Gastroesophageal sphincter (tissue), 4 donors: ENCODE measurements at regions not wholly inside any gene's neighbourhood (a gene's known extent, or its start where the extent isn't known, plus 50 kb on each side); places are given as distances from the start of the nearest gene placed in this dataset.

ENCODE experiments used
- ATAC-seq: fragments of 150-250 bp; one replicate; pipeline ENCODE4 v1.9.1; 2016; ENCODE audit warnings: mild to moderate bottlenecking, moderate library complexity
- H3K27ac ChIP-seq, 4 donors: fragments of 200-600 bp; sonication (generic) in 3 of 4; 1 replicate in 3 of 4; 2 replicates in 1 of 4; pipeline ENCODE4 v1.5.1; 2016 to 2019
- H3K27me3 ChIP-seq: fragments of 200-600 bp; sonication (generic); one replicate; pipeline ENCODE4 v1.5.1; 2019
- H3K36me3 ChIP-seq, 2 donors: fragments of 200-600 bp; sonication (generic); one replicate each; pipeline ENCODE4 v1.5.1; 2019; ENCODE audit warnings: control low read depth in 1 of 2
- H3K4me1 ChIP-seq, 3 donors: fragments of 200-600 bp; sonication (generic); 1 replicate in 2 of 3; 2 replicates in 1 of 3; pipeline ENCODE4 v1.5.1; 2016 to 2019; ENCODE audit warnings: control low read depth in 2 of 3
- H3K4me3 ChIP-seq, 2 donors: fragments of 200-600 bp; sonication (generic); one replicate each; pipeline ENCODE4 v1.5.1; 2019; ENCODE audit warnings: mild to moderate bottlenecking in 1 of 2, moderate library complexity in 1 of 2
- H3K9me3 ChIP-seq, 3 donors: fragments of 200-600 bp; sonication (generic); one replicate each; pipeline ENCODE4 v1.5.1; 2017 to 2019; ENCODE audit warnings: control low read depth in 2 of 3
- EP300 ChIP-seq: sonication (generic); formaldehyde crosslinking; IDR thresholded peaks from one replicate; pipeline ENCODE4 v1.6.1; 2017; ENCODE audit warnings: antibody characterized with exemption, mild to moderate bottlenecking
- POLR2A ChIP-seq, 2 donors: fragments of 450-650 bp; IDR thresholded peaks; one replicate each; pipeline ENCODE4 v1.6.1; 2017; ENCODE audit warnings: antibody characterized with exemption in 2 of 2, mild to moderate bottlenecking in 2 of 2, moderate library complexity in 1 of 2
- POLR2AphosphoS5 ChIP-seq: sonication (generic); formaldehyde crosslinking; IDR thresholded peaks from one replicate; pipeline ENCODE4 v1.6.1; 2017; ENCODE audit warnings: antibody characterized with exemption
- WGBS, 2 donors: methylation state at CpG; one replicate each; pipeline ENCODE4 v1.1.5; 2018; ENCODE audit warnings: low coverage in 1 of 2; 5-methylcytosine and 5-hydroxymethylcytosine counted together
- TF ChIP-seq, protein P1 (sequence below), 4 experiments: fragments of 200-600 bp in 2 of 4; fragments of 450-650 bp in 2 of 4; sonication (generic) in 1 of 4; IDR thresholded peaks; one replicate each; pipeline ENCODE4 v1.5.1; 2017 to 2019; ENCODE audit warnings: antibody characterized with exemption in 4 of 4, mild to moderate bottlenecking in 2 of 4, moderate library complexity in 2 of 4

GRCh38 chr10:120188950-120189349, 268.1 kb upstream of the PLPP4 start:
- Histone ChIP-seq H3K27ac (no peak overlapping the region), H3K4me1 (no peaks in the 10 kb centered on the region), H3K4me3 (no peak overlapping the region), H3K36me3 (no peaks in the 10 kb centered on the region), H3K27me3 (no peaks in the 10 kb centered on the region), H3K9me3 (no peaks in the 10 kb centered on the region)
- WGBS, 2 donors = 100% methylated on average over 1 of the region's 2 CpGs; no CpG with 5 or more reads in 1 of the 2 donors
- TF ChIP-seq POLR2AphosphoS5 (no peak), POLR2A (IDR thresholded peaks at IDR 0.05) (no peak), EP300 (no peak)
- TF ChIP-seq, protein P1, sequence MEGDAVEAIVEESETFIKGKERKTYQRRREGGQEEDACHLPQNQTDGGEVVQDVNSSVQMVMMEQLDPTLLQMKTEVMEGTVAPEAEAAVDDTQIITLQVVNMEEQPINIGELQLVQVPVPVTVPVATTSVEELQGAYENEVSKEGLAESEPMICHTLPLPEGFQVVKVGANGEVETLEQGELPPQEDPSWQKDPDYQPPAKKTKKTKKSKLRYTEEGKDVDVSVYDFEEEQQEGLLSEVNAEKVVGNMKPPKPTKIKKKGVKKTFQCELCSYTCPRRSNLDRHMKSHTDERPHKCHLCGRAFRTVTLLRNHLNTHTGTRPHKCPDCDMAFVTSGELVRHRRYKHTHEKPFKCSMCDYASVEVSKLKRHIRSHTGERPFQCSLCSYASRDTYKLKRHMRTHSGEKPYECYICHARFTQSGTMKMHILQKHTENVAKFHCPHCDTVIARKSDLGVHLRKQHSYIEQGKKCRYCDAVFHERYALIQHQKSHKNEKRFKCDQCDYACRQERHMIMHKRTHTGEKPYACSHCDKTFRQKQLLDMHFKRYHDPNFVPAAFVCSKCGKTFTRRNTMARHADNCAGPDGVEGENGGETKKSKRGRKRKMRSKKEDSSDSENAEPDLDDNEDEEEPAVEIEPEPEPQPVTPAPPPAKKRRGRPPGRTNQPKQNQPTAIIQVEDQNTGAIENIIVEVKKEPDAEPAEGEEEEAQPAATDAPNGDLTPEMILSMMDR (IDR thresholded peaks at IDR 0.05) = no peak
- ATAC-seq = no peak

GRCh38 chr10:120195984-120196712, 260.9 kb upstream of the PLPP4 start:
- no peak overlapping the region for H3K4me3 ChIP-seq
- ATAC-seq = no peak
- 100% methylated on average over 1 of the region's 2 CpGs; no CpG with 5 or more reads in 1 of the 2 donors for WGBS, 2 donors
- no peak overlapping the region for H3K27ac ChIP-seq
- no peaks in the 10 kb centered on the region for H3K27me3 ChIP-seq
- H3K36me3 ChIP-seq = no peaks in the 10 kb centered on the region
- TF ChIP-seq POLR2AphosphoS5 (no peak), POLR2A (IDR thresholded peaks at IDR 0.05) (no peak), EP300 (no peak)
- TF ChIP-seq, protein P1 (IDR thresholded peaks at IDR 0.05) = no peak
- no peaks in the 10 kb centered on the region for H3K4me1 ChIP-seq
- peaks cover 0 to 5% (median 0%) of the 10 kb centered on the region in 3 donors for H3K9me3 ChIP-seq

DNA sequence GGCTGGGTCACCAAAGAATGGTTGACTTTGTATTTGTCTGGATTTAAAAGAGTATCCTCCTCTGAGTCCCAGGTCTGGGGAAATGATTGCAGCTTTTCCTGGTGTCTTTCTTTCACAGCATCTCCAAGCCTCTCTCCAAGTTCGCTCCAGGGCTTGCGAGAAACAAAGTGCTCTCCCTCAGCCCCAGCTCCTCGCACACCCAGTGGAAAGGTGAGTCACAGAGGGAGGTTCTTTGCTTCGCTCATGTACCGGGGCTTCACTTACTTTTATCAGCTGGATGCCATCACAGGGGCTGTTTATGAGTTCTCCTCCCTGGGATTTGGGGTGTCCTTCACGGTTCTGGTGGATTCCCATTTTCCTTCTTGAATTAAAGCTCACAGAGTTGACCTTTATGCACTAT, 252.2 kb upstream of the PLPP4 start:
- ATAC-seq = no peak
- Histone ChIP-seq H3K4me1 (no peaks in the 10 kb centered on the region), H3K4me3 (no peak overlapping the region), H3K27ac (no peak overlapping the region), H3K27me3 (peaks cover 8% of the 10 kb centered on the region), H3K9me3 (no peaks in the 10 kb centered on the region), H3K36me3 (no peaks in the 10 kb centered on the region)
- TF ChIP-seq POLR2AphosphoS5 = no peak
- TF ChIP-seq, protein P1 (IDR thresholded peaks at IDR 0.05) = no peak
- TF ChIP-seq EP300 = no peak
- TF ChIP-seq POLR2A (IDR thresholded peaks at IDR 0.05) = no peak
- WGBS, 2 donors = 59 to 78% methylated on average over 3 to 6 of the region's 6 CpGs

DNA sequence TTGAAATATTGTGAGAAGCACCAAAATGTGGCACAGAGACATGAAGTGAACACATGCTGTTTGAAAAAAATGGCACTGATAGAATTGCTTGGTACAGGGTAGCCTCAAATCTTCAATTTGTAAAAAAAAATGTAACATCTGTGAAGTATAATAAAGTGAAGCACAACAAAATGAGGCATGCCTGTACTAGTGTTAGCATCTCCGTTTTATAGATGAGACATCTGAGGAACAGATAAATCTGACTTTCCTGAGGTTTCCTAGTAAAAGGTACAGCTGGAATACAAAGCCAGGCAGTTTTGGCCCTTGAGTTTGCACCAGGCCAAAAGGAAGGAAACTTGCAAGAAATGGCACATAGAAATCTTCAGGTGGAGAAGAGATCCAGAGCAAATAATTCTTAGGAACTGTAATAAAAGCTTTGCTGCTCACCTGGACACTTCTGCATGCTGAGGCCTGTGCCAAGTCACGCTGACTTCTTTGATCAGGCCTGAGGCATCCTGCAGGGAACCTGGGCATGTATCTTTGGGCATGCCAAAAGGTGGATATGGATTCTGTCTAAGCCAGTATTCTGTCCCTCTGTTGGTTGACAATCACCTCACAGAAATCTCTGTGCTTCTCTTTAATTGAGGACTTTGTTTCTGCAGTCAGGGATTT, 251.5 kb upstream of the PLPP4 start:
- WGBS, 2 donors = 75 to 77% methylated on average over 2 of the region's 2 CpGs
- H3K9me3 ChIP-seq = no peaks in the 10 kb centered on the region
- no peak overlapping the region for H3K27ac ChIP-seq
- H3K4me3 ChIP-seq = no peak overlapping the region
- H3K4me1 ChIP-seq = no peaks in the 10 kb centered on the region
- no peak for ATAC-seq
- TF ChIP-seq POLR2A (IDR thresholded peaks at IDR 0.05) = no peak
- TF ChIP-seq, protein P1 (IDR thresholded peaks at IDR 0.05) = no peak
- no peak for TF ChIP-seq EP300
- no peak for TF ChIP-seq POLR2AphosphoS5
- peaks cover 11% of the 10 kb centered on the region for H3K27me3 ChIP-seq
- no peaks in the 10 kb centered on the region for H3K36me3 ChIP-seq

- Histone ChIP-seq H3K9me3 (peaks cover 0 to 5% (median 0%) of the 10 kb centered on the region in 3 donors), H3K4me3 (no peak overlapping the region), H3K27me3 (peaks cover 11% of the 10 kb centered on the region), H3K4me1 (no peaks in the 10 kb centered on the region), H3K27ac (no peak overlapping the region), H3K36me3 (no peaks in the 10 kb centered on the region)
- TF ChIP-seq, protein P1 (IDR thresholded peaks at IDR 0.05) = no peak
- TF ChIP-seq EP300 = no peak
- TF ChIP-seq POLR2A (IDR thresholded peaks at IDR 0.05) = no peak
- TF ChIP-seq POLR2AphosphoS5 = no peak
- 62 to 86% methylated on average over 2 to 3 of the region's 3 CpGs for WGBS, 2 donors
- no peak for ATAC-seq
Observed at GRCh38 chr10:120208488-120208887, 248.5 kb upstream of the PLPP4 start.
